Cardiac muscle cell (in vitro differentiated cells and primary cell): ENCODE measurements at regions not wholly inside any gene's neighbourhood (a gene's known extent, or its start where the extent isn't known, plus 50 kb on each side); places are given as distances from the start of the nearest gene placed in this dataset.

ENCODE experiments used
- DNase-seq, 2 donors: peaks; one replicate each; pipeline versions ENCODE4 v3.0.0 to v3.0.0-alpha.2; 2010 to 2017; ENCODE audit warnings: low read depth in 1 of 2, low spot score in 1 of 2
- H3K27ac ChIP-seq: fragments of 200-600 bp; sonication (generic); 2 replicates; pipeline ENCODE4 v1.5.1; 2016
- H3K27me3 ChIP-seq: fragments of 200-600 bp; sonication (generic); 2 replicates; pipeline ENCODE4 v1.6.0; 2016; ENCODE audit warnings: control low read depth
- H3K36me3 ChIP-seq: fragments of 200-600 bp; sonication (generic); 2 replicates; pipeline ENCODE4 v1.5.1; 2016; ENCODE audit warnings: control low read depth
- H3K4me1 ChIP-seq: fragments of 200-600 bp; sonication (generic); 2 replicates; pipeline ENCODE4 v1.8.1; 2017; ENCODE audit warnings: low read depth, mild to moderate bottlenecking, mixed run types
- H3K4me3 ChIP-seq: fragments of 200-600 bp; sonication (generic); 2 replicates; pipeline ENCODE4 v1.5.1; 2016; ENCODE audit warnings: mild to moderate bottlenecking
- H3K9me3 ChIP-seq: fragments of 200-600 bp; sonication (generic); 2 replicates; pipeline ENCODE4 v1.5.1; 2017; ENCODE audit warnings: low read depth, mild to moderate bottlenecking, control low read depth
- CTCF ChIP-seq: IDR thresholded peaks from 2 replicates; pipeline ENCODE4 v1.5.1; 2012; ENCODE audit warnings: low read depth, mild to moderate bottlenecking, low read length

GRCh38 chr1:79969886-79970285 is 963.4 kb upstream of the ADGRL4 start:
- Histone ChIP-seq H3K36me3 (no peaks in the 10 kb centered on the region), H3K4me3 (no peak overlapping the region), H3K27ac (no peak overlapping the region), H3K27me3 (no peaks in the 10 kb centered on the region), H3K4me1 (no peaks in the 10 kb centered on the region), H3K9me3 (peaks cover 3% of the 10 kb centered on the region)
- TF ChIP-seq CTCF = no peak
- no peak for DNase-seq

- no peaks in the 10 kb centered on the region for H3K27me3 ChIP-seq
- H3K4me1 ChIP-seq = no peaks in the 10 kb centered on the region
- TF ChIP-seq CTCF = no peak
- no peaks in the 10 kb centered on the region for H3K36me3 ChIP-seq
- H3K27ac ChIP-seq = no peak overlapping the region
- no peak overlapping the region for H3K4me3 ChIP-seq
- peaks cover 3% of the 10 kb centered on the region for H3K9me3 ChIP-seq
- no peak for DNase-seq
Measured at GRCh38 chr1:79966438-79966837, 959.9 kb upstream of the ADGRL4 start.

GRCh38 chr1:79959635-79960034 is 953.1 kb upstream of the ADGRL4 start:
- Histone ChIP-seq H3K36me3 (no peaks in the 10 kb centered on the region), H3K27me3 (no peaks in the 10 kb centered on the region), H3K9me3 (no peaks in the 10 kb centered on the region), H3K4me3 (no peak overlapping the region), H3K4me1 (no peaks in the 10 kb centered on the region), H3K27ac (no peak overlapping the region)
- no peak for TF ChIP-seq CTCF
- DNase-seq = no peak

GRCh38 chr1:79955966-79956365 is 949.4 kb upstream of the ADGRL4 start:
- no peaks in the 10 kb centered on the region for H3K27me3 ChIP-seq
- H3K4me1 ChIP-seq = no peaks in the 10 kb centered on the region
- no peak overlapping the region for H3K4me3 ChIP-seq
- peak in 1 of 2 donors; percentile 2 for DNase-seq
- no peak for TF ChIP-seq CTCF
- H3K27ac ChIP-seq = no peak overlapping the region
- no peaks in the 10 kb centered on the region for H3K36me3 ChIP-seq
- no peaks in the 10 kb centered on the region for H3K9me3 ChIP-seq

- TF ChIP-seq CTCF = no peak
- H3K9me3 ChIP-seq = no peaks in the 10 kb centered on the region
- no peak for DNase-seq
- no peak overlapping the region for H3K4me3 ChIP-seq
- H3K4me1 ChIP-seq = no peaks in the 10 kb centered on the region
- H3K27ac ChIP-seq = no peak overlapping the region
- no peaks in the 10 kb centered on the region for H3K27me3 ChIP-seq
- no peaks in the 10 kb centered on the region for H3K36me3 ChIP-seq
Measured at GRCh38 chr1:79950511-79950910, 944.0 kb upstream of the ADGRL4 start.

- DNase-seq = no peak
- H3K4me1 ChIP-seq = no peaks in the 10 kb centered on the region
- no peak for TF ChIP-seq CTCF
- no peak overlapping the region for H3K27ac ChIP-seq
- H3K27me3 ChIP-seq = no peaks in the 10 kb centered on the region
- H3K4me3 ChIP-seq = no peak overlapping the region
- no peaks in the 10 kb centered on the region for H3K36me3 ChIP-seq
- H3K9me3 ChIP-seq = no peaks in the 10 kb centered on the region
Measured at GRCh38 chr1:79945391-79945790, 938.9 kb upstream of the ADGRL4 start.
